ENCODE measurements at regions not wholly inside any gene's neighbourhood (a gene's known extent, or its start where the extent isn't known, plus 50 kb on each side); places are given as distances from the start of the nearest gene placed in this dataset.
"Not testable (repeated sequence)": the region's sequence is repeated elsewhere in the genome, so short reads cannot be mapped to it uniquely, and the experiment has no call there.

- ATAC-seq (no peak), DNase-seq (no peak)
- intact Hi-C loops (cut with DNase I): no loop called here
- WGBS, 4 donors: 88 to 91% (median 88%) methylated on average over 17 of the region's 17 CpGs
- Histone ChIP-seq H3K9me3 (no peaks in the 10 kb centered on the region), H3K36me3 (no peaks in the 10 kb centered on the region), H3K27ac (no peak overlapping the region), H3K4me3 (no peak overlapping the region), H3K4me1 (no peaks in the 10 kb centered on the region), H3K27me3 (peaks cover 0 to 8% (median 0%) of the 10 kb centered on the region in 9 donors)
- TF ChIP-seq POLR2A (IDR thresholded peaks at IDR 0.05) (no peak), CTCF (IDR thresholded peaks at IDR 0.05) (no peak)
These were observed 104.2 kb upstream of the CDCA7L start for GRCh38 chr7:22049766-22050500.

- no peaks in the 10 kb centered on the region for H3K4me1 ChIP-seq
- H3K4me3 ChIP-seq: no peak overlapping the region
- no peaks in the 10 kb centered on the region for H3K9me3 ChIP-seq
- no peak for DNase-seq
- peaks cover 0 to 8% (median 0%) of the 10 kb centered on the region in 9 donors for H3K27me3 ChIP-seq
- H3K36me3 ChIP-seq: no peaks in the 10 kb centered on the region
- no peak for TF ChIP-seq POLR2A (IDR thresholded peaks at IDR 0.05)
- TF ChIP-seq CTCF (IDR thresholded peaks at IDR 0.05): no peak
- WGBS, 4 donors: 66 to 92% (median 70%) methylated on average over 5 of the region's 5 CpGs
- no peak for ATAC-seq
- intact Hi-C loops (cut with DNase I): no loop called here
- no peak overlapping the region for H3K27ac ChIP-seq
These were observed 97.7 kb upstream of the CDCA7L start for GRCh38 chr7:22043367-22043766.

DNA sequence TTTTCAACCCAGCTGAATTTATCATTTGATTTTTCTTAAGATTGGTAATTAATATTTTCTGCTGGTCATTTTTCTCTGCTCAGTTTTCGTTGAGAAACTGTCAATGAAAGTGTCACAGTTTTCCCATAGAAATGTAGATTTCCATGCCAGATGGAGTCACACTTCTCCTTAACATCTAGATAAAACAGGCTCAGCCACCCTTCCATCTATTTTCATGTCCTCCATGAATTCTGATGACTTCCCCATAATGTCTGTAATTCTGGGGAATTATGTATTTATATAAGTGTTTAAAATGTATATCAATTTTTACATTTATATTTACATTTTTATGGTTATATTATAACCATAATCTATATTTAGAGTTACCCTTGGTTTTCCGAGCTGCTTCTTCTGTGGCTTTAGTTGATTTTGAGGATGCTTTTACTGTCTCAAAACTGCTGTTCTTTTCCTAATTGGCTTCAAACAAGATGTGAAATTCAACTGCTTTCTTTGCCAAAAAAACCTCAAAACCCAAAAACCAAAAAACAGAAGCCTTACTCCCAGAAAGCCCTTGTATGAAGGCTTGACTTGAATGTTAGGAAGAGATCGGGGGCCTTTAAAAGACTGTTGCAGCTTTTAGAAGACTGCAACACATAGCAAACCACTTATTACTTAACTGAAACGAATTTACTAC is 95.4 kb upstream of the CDCA7L start:
- Histone ChIP-seq H3K27me3 (peaks cover 0 to 5% (median 0%) of the 10 kb centered on the region in 9 donors), H3K9me3 (no peaks in the 10 kb centered on the region), H3K36me3 (no peaks in the 10 kb centered on the region), H3K27ac (no peak overlapping the region), H3K4me3 (no peak overlapping the region), H3K4me1 (no peaks in the 10 kb centered on the region)
- intact Hi-C loops (cut with DNase I): no loop called here
- TF ChIP-seq POLR2A (IDR thresholded peaks at IDR 0.05) (no peak), CTCF (IDR thresholded peaks at IDR 0.05) (no peak)
- 59 to 73% (median 63%) methylated on average over 4 of the region's 4 CpGs for WGBS, 4 donors
- ATAC-seq (no peak), DNase-seq (no peak)

DNA sequence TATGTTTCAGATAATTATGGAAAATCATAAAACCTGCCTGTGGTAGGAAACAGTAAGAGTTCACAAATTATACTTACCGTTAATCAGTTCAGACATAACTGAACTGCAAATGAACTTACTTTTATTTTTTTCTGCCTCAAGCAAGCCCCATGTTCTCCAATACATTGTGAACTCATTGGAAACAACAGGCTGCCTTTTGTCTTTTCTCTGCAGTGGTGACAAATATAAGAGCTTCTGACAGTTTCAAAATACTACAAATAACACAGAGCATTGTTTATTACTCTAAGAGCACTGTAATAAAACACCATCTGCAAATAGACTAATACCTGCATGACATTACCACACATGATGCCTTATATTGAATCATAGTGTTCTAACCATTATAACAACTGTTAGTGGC is 94.0 kb upstream of the CDCA7L start:
- no peaks in the 10 kb centered on the region for H3K9me3 ChIP-seq
- DNase-seq: no peak
- H3K4me1 ChIP-seq: no peaks in the 10 kb centered on the region
- no peak for TF ChIP-seq POLR2A (IDR thresholded peaks at IDR 0.05)
- no peak for TF ChIP-seq CTCF (IDR thresholded peaks at IDR 0.05)
- no peaks in the 10 kb centered on the region for H3K36me3 ChIP-seq
- H3K27me3 ChIP-seq: peaks cover 0 to 5% (median 0%) of the 10 kb centered on the region in 9 donors
- intact Hi-C loops (cut with DNase I): no loop called here
- ATAC-seq: no peak
- no peak overlapping the region for H3K27ac ChIP-seq
- no peak overlapping the region for H3K4me3 ChIP-seq
- WGBS, 4 donors: 76 to 81% (median 77%) methylated on average over 1 of the region's 1 CpG

DNA sequence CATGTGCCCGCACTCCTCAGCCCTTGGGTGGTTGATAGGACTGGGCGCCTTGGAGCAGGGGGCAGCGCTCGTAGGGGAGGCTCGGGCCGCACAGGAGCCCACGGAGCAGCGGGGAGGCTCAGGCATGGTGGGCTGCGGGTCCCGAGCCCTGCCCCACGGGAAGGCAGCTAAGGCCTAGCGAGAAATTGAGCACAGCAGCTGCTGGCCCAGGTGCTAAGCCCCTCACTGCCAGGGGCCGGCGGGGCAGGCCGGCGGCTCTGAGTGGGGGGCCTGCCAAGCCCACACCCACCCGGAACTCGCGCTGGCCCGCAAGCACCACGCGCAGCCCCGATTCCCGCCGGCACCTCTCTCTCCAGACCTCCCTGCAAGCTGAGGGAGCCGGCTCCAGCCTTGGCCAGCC is 86.7 kb upstream of the CDCA7L start:
- H3K27me3 ChIP-seq; intact Hi-C loops (cut with DNase I); ATAC-seq; H3K4me1 ChIP-seq; H3K36me3 ChIP-seq; DNase-seq; H3K27ac ChIP-seq; H3K4me3 ChIP-seq: not testable (repeated sequence)
- WGBS, 4 donors: 85 to 93% (median 91%) methylated on average over 10 to 26 of the region's 26 CpGs
- H3K9me3 ChIP-seq: peaks cover 0 to 13% (median 0%) of the 10 kb centered on the region in 12 donors

DNA sequence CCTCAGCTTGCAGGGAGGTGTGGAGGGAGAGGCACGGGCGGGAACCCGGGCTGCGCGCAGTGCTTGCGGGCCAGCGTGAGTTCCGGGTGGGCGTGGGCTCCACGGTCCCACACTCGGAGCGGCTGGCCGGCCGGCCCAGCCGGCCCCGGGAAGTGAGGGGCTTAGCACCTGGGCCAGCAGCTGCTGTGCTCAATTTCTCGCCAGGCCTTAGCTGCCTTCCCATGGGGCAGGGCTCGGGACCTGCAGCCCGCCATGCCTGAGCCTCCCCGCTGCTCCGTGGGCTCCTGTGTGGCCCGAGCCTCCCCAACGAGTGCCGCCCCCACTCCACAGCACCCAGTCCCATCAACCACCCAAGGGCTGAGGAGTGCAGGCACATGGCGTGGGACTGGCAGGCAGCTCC is 83.0 kb upstream of the CDCA7L start:
- WGBS, 4 donors: 93 to 100% (median 96%) methylated on average over 15 to 25 of the region's 25 CpGs
- intact Hi-C loops (cut with DNase I); H3K27me3 ChIP-seq; H3K36me3 ChIP-seq; H3K4me3 ChIP-seq; ATAC-seq; H3K4me1 ChIP-seq; DNase-seq; H3K27ac ChIP-seq: not testable (repeated sequence)
- peaks cover 0 to 13% (median 0%) of the 10 kb centered on the region in 12 donors for H3K9me3 ChIP-seq

All from heart left ventricle (tissue), 16 donors.